Femur (tissue), 1 donor: ENCODE measurements at regions not wholly inside any gene's neighbourhood (a gene's known extent, or its start where the extent isn't known, plus 50 kb on each side); places are given as distances from the start of the nearest gene placed in this dataset.
"Not testable (repeated sequence)": the region's sequence is repeated elsewhere in the genome, so short reads cannot be mapped to it uniquely, and the experiment has no call there.

Source experiments
- DNase-seq: peaks from one replicate; pipeline ENCODE4 v3.0.0-alpha.2; 2017

- DNase-seq, result no peak
Observed at GRCh38 chr17:13788385-13788784, 186.7 kb upstream of the HS3ST3A1 start.

- no peak for DNase-seq
Observed at GRCh38 chr17:13792314-13792713, 190.6 kb upstream of the HS3ST3A1 start.

DNA sequence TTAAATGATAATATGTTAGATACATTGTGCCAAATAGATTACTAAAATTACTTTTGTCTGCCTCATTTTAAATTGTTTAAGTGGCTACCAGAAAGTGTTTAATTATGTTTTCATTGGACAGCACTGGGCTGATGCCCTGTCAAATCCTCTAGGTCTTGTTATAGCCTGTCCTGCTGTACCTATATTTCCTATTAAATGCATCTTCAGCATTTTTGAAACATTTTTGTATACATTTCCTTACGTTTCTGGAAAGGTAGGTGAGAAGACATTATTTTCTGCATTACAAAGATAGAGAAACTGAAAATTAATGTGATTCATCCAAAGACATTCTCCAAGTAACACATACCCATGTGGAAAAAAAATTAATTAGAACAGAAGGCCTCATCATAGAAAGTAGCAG, 192.2 kb upstream of the HS3ST3A1 start:
- DNase-seq, result no peak

DNA sequence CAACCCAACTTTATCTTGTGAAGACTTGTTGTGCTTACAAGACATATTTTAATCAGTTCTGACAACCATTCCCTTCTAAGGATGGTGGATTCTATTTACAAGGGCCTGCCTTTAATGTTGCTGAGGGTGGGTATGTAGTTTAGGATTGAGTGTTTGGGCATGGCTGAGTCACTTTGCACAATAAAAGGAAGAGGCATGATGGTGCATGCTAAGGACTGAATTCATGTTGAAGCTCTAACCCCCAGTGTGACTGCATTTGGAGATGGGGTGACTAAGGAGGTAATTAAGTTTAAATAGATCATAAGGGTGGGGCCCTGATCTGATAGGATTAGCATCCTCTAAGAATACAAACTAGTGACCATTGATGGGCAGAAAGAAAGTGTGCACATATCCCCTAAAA, 196.1 kb upstream of the HS3ST3A1 start:
- no peak for DNase-seq

DNA sequence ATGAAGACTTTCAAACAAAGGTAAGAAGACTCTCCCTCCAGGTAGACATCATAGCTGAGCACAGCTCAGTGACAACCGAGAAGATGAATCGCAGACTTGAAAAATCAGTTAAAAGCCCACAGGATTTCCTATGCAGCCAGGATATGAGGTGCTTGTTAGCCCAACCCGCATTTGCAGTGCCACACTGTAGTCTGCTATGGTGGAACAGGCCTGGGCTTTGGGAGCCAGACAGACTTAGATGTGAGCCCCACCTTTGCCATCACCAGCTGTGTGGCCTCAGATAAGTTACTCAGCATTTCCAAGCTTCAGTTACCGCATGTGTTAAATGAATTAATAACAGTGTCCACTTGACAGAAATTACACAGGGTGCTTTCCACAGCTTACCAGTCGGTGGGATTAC, 204.4 kb upstream of the HS3ST3A1 start:
- DNase-seq, result no peak

- DNase-seq, result no peak
Observed at GRCh38 chr17:13807103-13807502, 205.4 kb upstream of the HS3ST3A1 start.

GRCh38 chr17:13812350-13812749, 210.6 kb upstream of the HS3ST3A1 start:
- DNase-seq, result no peak

DNA sequence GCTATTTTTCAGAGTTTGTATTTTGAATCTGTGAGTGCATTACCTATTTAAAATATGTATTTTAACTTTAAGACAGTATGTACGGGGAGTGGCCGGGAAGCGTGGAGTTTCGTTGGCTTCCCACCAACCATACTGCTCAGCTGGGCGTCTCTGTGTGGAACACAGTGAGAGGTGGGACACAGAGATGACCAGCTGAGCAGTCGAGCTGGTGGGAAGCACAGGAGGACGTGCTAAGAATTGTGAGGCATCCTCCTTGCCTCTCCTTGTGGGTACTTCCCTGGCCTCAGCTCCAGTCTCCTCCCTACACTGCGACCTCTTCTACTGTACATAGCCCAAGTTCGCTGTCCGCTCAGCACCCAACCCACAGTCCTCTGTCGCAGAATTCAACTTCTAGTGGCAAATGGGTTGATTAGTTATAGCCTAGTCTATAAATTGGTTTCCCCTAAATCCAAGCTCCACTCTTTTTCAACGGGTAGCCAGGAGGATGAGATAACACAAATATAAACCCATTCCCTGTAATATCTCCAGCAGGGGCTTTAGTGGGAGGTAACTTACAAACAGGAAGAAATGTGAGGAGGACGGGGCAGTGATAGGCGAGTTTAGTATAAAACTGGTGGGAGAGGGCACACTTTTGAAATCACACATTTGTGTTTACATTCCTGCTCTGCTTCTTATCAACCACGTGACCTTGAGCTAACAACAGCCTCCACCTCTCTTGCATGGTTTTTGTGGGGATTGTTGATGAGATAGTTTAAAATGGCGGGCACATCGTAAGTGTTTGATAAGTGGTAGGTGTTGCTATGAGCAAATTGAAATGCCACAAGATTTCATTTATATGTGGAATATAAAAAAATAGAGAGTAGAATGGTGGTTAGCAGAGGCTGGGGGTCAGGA, 211.9 kb upstream of the HS3ST3A1 start:
- DNase-seq, result no peak

- DNase-seq, result no peak
Observed at GRCh38 chr17:13822700-13823099, 221.0 kb upstream of the HS3ST3A1 start.

GRCh38 chr17:13825526-13826040, 223.9 kb upstream of the HS3ST3A1 start:
- no peak for DNase-seq

- DNase-seq, result no peak
Observed at GRCh38 chr17:13827118-13827517, 225.4 kb upstream of the HS3ST3A1 start.

GRCh38 chr17:13833921-13834320, 232.2 kb upstream of the HS3ST3A1 start:
- no peak for DNase-seq

GRCh38 chr17:13835151-13835550, 233.4 kb upstream of the HS3ST3A1 start:
- DNase-seq, result peak; percentile 27

GRCh38 chr17:13837417-13837816, 231.9 kb upstream of the COX10 start:
- DNase-seq, result no peak

DNA sequence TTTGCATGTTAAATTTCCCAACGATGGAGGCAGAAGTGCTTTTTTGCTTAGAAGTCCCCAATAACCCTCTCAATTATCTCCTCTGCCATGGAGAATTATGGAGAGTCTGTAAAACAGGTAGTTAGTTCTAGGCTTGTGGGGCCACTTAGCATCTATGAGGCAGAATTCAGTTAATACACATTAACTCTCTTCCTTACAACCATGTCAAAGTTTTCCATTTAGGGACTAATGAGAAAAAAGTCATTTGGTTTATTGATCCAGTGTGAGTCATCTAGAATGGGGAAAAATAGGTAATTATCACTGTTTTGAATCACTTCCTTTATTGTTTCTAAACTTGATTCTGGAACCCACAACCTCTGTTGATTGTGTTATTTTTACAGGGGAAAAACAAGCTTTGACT, 229.1 kb upstream of the COX10 start:
- DNase-seq, result no peak

GRCh38 chr17:13843862-13844635, 225.3 kb upstream of the COX10 start:
- no peak for DNase-seq

GRCh38 chr17:13851889-13852288, 217.4 kb upstream of the COX10 start:
- no peak for DNase-seq

DNA sequence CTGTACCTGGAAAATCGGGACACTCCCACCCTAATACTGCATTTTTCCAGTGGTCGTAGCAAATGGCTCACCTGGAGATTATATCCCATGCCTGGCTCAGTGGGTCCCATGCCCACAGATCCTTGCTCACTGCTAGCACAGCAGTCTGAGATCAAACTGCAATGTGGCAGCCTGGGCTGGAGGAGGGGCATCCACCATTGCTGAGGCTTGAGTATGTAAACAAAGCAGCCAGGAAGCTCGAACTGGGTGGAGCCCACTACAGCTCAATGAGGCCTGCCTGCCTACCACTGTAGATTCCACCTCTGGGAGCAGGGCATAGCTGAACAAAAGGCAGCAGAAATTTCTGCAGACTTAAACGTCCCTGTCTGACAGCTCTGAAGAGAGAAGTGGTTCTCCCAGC, 213.6 kb upstream of the COX10 start:
- not testable (repeated sequence) for DNase-seq

DNA sequence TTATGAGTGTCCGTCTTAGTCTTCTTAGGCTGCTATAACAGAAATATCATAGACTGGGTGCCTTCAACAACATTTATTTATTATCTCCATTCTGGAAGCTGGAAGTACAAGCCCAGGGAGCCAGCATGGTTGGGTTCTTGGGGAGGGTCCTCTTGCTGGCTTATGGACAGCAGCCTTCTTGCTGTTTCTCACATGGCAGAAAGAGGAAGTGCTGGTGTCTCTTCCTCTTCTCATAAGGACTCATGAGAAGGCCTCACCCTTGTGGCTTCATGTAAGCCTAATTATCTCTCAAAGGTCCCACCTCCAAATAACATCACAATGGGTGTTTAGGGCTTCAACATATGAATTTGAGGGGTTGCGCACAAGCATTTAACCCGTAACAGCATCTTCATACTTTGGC, 207.0 kb upstream of the COX10 start:
- DNase-seq, result no peak

- DNase-seq, result no peak
Observed at GRCh38 chr17:13863436-13863835, 205.9 kb upstream of the COX10 start.

DNA sequence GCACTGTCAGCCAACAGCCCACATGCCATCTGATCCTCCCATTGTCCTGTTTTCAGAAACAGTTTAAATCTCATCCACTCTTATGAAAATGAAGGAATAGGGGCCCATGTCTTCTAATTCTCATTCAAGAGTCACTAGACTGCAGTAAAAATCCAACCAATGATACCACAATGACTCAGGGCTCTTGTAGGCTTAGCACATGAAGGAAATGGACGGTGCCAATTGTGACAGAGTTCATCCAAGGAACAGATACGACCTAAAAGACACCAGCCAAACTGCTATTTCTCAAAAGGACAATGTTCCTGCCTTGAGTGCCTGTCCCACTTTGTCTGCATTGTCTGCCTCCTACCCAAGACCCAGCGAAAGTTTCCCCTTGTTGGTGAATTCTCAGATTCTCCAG, 204.8 kb upstream of the COX10 start:
- no peak for DNase-seq

DNA sequence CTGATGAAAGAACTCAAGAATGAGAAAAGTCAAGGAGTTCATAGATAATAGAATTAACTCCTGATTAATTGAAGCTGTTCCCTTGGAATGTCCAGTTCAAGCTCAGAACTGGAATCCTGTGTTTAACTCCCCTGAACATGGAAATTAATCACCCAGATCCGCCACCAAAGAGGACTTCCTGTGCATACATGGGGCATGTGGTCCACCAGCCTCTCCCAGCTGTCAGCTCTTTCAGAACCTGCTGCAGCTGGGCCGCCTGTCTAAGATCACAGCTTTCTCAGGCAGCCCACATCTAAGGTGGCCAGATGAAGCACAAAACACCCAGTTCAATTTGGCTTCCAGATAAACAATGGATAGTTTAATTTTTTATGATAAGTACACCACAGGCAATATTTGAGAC, 203.7 kb upstream of the COX10 start:
- DNase-seq, result no peak

DNA sequence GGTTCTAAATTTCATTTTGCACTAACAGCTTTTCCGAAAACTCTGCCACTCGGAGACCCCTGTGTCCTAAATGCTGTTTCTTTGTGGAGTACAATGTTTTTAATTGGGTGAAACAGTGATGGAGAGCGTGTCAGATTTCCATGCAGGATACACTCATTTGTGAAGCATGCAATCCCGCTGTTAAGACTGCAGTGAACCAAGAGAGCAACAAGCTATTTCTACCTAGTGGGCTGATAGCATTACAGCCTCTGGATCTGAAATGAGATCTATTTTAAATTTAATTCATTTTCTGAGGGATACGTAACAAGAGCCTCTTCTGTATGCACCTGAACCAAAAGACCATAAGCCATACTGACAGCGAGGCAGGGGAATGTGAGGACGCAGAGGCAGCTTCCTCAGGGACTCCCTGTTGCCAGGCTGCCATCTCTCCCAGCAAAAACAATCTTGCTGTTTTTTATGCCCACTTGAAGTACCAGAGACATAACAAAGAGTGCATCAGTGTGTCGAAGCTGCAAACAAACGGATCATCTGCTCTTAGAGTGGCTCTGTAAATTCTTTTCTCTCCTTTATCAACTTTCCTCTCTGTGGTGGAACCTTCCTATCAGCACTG, 199.9 kb upstream of the COX10 start:
- DNase-seq, result no peak

- DNase-seq, result no peak
Observed at GRCh38 chr17:13871261-13871660, 198.0 kb upstream of the COX10 start.
